ENCODE measurements at regions not wholly inside any gene's neighbourhood (a gene's known extent, or its start where the extent isn't known, plus 50 kb on each side); places are given as distances from the start of the nearest gene placed in this dataset.

DNA sequence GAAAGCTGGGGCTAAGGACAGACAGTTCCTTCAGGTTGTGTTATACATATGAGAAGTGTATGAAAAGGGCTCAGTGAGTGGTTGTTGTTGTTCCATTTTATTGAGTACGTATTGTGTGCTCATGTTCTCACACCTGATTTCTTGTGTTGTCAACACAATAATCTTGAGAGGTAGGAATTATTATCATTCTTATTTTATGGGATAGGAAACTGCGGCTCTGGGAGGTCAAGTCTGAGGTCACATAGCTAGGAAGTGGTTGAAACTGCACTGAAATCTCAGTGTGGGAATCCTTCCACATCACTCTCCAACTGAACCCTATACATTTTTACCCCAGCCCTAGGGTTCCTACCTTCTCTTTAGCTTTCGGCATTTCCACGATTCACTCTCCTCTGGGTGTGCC, 124.2 kb upstream of the CXCR4 start:
- ChIA-PET POLR2A (no interaction called here), CTCF (no interaction called here)
- in situ Hi-C loops (cut with HindIII; ENCODE audit: low pct_unique_long_range_greater_than_20kb, low sequenced_read_pairs): no loop called here
- intact Hi-C loops (cut with micrococcal nuclease; ENCODE audit: unreplicated experiment): no loop called here
- ATAC-seq: no peak
- Histone ChIP-seq H3K4me1 (ENCODE audit: control insufficient read depth, insufficient read depth, low read length) (no peaks in the 10 kb centered on the region), H3K27me3 (ENCODE audit: control insufficient read depth, insufficient read depth, low read length) (no peaks in the 10 kb centered on the region; the same call in 1 of the 2 replicates), H3K9me3 (ENCODE audit: control insufficient read depth, insufficient read depth, low read depth, low read length) (no peaks in the 10 kb centered on the region), H3K27ac (ENCODE audit: low read length) (no peak overlapping the region), H3K4me3 (ENCODE audit: low read depth in 2 of 2, low read length in 2 of 2) (no peak overlapping the region), H3K36me3 (ENCODE audit: control insufficient read depth, insufficient read depth, low read length) (no peaks in the 10 kb centered on the region)
- TF ChIP-seq, protein P1, sequence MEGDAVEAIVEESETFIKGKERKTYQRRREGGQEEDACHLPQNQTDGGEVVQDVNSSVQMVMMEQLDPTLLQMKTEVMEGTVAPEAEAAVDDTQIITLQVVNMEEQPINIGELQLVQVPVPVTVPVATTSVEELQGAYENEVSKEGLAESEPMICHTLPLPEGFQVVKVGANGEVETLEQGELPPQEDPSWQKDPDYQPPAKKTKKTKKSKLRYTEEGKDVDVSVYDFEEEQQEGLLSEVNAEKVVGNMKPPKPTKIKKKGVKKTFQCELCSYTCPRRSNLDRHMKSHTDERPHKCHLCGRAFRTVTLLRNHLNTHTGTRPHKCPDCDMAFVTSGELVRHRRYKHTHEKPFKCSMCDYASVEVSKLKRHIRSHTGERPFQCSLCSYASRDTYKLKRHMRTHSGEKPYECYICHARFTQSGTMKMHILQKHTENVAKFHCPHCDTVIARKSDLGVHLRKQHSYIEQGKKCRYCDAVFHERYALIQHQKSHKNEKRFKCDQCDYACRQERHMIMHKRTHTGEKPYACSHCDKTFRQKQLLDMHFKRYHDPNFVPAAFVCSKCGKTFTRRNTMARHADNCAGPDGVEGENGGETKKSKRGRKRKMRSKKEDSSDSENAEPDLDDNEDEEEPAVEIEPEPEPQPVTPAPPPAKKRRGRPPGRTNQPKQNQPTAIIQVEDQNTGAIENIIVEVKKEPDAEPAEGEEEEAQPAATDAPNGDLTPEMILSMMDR (IDR thresholded peaks at IDR 0.05): no peak
- TF ChIP-seq SIN3A (IDR thresholded peaks at IDR 0.05; ENCODE audit: borderline replicate concordance, insufficient read depth, low read depth, low read length): no peak
- no peak for TF ChIP-seq TCF7L2 (IDR thresholded peaks at IDR 0.05; ENCODE audit: low read depth, low read length)
- no peak for TF ChIP-seq POLR2AphosphoS5 (IDR thresholded peaks at IDR 0.05; ENCODE audit: low read depth, low read length)
- TF ChIP-seq, protein P2, sequence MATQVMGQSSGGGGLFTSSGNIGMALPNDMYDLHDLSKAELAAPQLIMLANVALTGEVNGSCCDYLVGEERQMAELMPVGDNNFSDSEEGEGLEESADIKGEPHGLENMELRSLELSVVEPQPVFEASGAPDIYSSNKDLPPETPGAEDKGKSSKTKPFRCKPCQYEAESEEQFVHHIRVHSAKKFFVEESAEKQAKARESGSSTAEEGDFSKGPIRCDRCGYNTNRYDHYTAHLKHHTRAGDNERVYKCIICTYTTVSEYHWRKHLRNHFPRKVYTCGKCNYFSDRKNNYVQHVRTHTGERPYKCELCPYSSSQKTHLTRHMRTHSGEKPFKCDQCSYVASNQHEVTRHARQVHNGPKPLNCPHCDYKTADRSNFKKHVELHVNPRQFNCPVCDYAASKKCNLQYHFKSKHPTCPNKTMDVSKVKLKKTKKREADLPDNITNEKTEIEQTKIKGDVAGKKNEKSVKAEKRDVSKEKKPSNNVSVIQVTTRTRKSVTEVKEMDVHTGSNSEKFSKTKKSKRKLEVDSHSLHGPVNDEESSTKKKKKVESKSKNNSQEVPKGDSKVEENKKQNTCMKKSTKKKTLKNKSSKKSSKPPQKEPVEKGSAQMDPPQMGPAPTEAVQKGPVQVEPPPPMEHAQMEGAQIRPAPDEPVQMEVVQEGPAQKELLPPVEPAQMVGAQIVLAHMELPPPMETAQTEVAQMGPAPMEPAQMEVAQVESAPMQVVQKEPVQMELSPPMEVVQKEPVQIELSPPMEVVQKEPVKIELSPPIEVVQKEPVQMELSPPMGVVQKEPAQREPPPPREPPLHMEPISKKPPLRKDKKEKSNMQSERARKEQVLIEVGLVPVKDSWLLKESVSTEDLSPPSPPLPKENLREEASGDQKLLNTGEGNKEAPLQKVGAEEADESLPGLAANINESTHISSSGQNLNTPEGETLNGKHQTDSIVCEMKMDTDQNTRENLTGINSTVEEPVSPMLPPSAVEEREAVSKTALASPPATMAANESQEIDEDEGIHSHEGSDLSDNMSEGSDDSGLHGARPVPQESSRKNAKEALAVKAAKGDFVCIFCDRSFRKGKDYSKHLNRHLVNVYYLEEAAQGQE (IDR thresholded peaks at IDR 0.05; ENCODE audit: insufficient read depth in 1 of 2, low read depth in 2 of 2, low read length in 1 of 2): no peak
- no peak for DNase-seq (ENCODE audit: low read depth, low spot score)
- BruUV-seq (replicated peaks): no TSS peak

DNA sequence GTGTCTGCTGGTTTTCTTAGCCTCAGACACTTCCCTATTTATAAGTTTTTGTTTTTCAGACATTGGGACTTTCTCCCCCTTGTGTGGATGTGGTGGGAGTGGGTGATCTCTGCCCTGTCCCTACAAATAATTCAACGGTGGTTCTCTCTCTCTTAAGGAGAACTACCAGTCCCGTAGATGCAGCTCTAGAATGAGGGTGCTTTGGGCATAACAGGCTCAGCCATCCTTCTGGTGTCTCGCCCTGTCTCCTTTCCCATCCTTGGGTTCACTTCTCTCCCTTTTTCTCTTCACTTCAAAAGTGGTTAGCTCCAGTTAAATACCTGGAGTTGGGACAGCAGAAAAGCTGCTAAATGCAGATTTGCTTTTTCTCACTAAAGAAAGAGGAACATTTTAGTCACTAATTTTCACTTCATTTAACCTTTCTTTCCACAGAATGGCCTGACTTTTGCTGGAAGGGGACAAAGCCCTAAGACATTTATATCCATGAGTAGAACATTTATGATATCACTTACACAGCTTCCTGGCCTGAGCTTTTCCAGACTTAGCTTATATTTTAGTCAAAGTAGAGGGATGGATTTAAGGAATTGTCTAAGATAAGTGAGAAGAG, 121.2 kb upstream of the CXCR4 start:
- Histone ChIP-seq H3K9me3 (ENCODE audit: control insufficient read depth, insufficient read depth, low read depth, low read length) (no peaks in the 10 kb centered on the region), H3K36me3 (ENCODE audit: control insufficient read depth, insufficient read depth, low read length) (no peaks in the 10 kb centered on the region), H3K27ac (ENCODE audit: low read length) (no peak overlapping the region), H3K4me3 (ENCODE audit: low read depth in 2 of 2, low read length in 2 of 2) (no peak overlapping the region), H3K4me1 (ENCODE audit: control insufficient read depth, insufficient read depth, low read length) (no peaks in the 10 kb centered on the region), H3K27me3 (ENCODE audit: control insufficient read depth, insufficient read depth, low read length) (no peaks in the 10 kb centered on the region; the same call in 1 of the 2 replicates)
- intact Hi-C loops (cut with micrococcal nuclease; ENCODE audit: unreplicated experiment): no loop called here
- POLR2A ChIA-PET: no interaction called here
- in situ Hi-C loops (cut with HindIII; ENCODE audit: low pct_unique_long_range_greater_than_20kb, low sequenced_read_pairs): no loop called here
- CTCF ChIA-PET: no interaction called here
- no peak for ATAC-seq
- TF ChIP-seq, protein P1 (IDR thresholded peaks at IDR 0.05): no peak
- TF ChIP-seq POLR2AphosphoS5 (IDR thresholded peaks at IDR 0.05; ENCODE audit: low read depth, low read length): no peak
- TF ChIP-seq SIN3A (IDR thresholded peaks at IDR 0.05; ENCODE audit: borderline replicate concordance, insufficient read depth, low read depth, low read length): no peak
- TF ChIP-seq, protein P2 (IDR thresholded peaks at IDR 0.05; ENCODE audit: insufficient read depth in 1 of 2, low read depth in 2 of 2, low read length in 1 of 2): no peak
- TF ChIP-seq TCF7L2 (IDR thresholded peaks at IDR 0.05; ENCODE audit: low read depth, low read length): no peak
- no peak for DNase-seq (ENCODE audit: low read depth, low spot score)
- no TSS peak for BruUV-seq (replicated peaks)
